ENCODE measurements at regions not wholly inside any gene's neighbourhood (a gene's known extent, or its start where the extent isn't known, plus 50 kb on each side); places are given as distances from the start of the nearest gene placed in this dataset.

DNA sequence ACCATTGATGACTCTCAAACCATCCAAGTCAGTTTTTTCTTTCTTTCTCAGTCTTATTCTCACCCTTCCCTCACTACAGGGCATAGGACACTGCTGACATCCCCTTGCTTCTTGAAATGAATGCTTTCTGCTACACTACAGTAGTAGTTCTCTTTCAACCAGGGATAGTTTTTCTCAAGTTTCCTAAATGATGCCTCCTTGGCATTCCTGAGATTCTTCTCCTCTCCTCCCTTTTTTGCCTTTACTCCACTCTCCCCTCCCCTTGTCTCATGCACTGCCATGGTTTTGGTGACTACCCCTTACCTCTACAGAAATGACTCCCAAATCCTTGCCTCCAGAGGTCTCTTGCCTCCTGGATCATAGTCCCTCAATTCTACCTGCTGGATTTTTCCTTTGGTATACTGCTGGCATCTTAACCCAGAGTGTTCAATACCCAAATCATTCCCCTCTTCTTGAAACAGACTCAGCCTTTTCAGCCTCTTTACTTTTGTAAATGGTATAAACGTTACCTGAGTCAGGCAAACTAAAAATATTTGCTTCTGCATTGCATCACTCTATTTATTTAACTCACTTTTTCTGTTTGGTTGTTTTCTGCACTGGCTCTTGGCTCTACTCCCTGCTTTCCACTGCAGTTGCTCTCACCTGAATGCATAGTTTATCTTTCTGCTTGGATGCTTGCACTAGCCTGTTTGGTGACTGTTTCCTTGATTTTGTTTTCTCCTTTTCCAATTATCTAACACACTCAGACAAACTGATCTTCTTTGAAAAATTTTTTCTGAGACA, 211.6 kb upstream of the IGF1 start:
- no peak for DNase-seq (ENCODE audit: extremely low read depth, insufficient read length)
- H3K4me3 ChIP-seq (replicated peaks; ENCODE audit: low read depth, low read length): no peak overlapping the region
- H3K36me3 ChIP-seq (ENCODE audit: control insufficient read depth, insufficient read depth, low read length): no peaks in the 10 kb centered on the region
- H3K27me3 ChIP-seq (replicated peaks; ENCODE audit: control insufficient read depth, insufficient read depth, low read length): no peaks in the 10 kb centered on the region
- TF ChIP-seq, protein P1, sequence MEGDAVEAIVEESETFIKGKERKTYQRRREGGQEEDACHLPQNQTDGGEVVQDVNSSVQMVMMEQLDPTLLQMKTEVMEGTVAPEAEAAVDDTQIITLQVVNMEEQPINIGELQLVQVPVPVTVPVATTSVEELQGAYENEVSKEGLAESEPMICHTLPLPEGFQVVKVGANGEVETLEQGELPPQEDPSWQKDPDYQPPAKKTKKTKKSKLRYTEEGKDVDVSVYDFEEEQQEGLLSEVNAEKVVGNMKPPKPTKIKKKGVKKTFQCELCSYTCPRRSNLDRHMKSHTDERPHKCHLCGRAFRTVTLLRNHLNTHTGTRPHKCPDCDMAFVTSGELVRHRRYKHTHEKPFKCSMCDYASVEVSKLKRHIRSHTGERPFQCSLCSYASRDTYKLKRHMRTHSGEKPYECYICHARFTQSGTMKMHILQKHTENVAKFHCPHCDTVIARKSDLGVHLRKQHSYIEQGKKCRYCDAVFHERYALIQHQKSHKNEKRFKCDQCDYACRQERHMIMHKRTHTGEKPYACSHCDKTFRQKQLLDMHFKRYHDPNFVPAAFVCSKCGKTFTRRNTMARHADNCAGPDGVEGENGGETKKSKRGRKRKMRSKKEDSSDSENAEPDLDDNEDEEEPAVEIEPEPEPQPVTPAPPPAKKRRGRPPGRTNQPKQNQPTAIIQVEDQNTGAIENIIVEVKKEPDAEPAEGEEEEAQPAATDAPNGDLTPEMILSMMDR (IDR thresholded peaks at IDR 0.05; ENCODE audit: insufficient read depth, low read length, poor library complexity, severe bottlenecking): no peak

DNA sequence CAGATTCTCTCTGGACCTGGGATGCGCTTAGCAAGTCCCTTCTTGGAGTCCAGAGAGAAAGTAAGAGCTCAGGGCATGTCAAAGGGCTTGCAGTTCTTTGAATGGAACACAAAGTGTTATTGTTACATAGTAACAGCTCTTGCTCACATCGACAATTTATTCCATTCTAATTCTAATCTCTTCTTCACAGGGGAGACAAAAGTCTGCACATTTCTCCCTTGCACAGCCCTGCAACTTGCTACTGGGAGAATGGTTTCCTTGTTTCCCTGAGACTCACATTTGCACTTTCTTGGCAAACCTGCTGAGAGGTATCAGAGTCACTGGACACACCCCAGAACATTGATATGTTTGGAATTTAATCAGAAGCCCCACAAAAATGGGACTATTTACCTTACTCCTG, 209.9 kb upstream of the IGF1 start:
- H3K27me3 ChIP-seq (replicated peaks; ENCODE audit: control insufficient read depth, insufficient read depth, low read length): no peaks in the 10 kb centered on the region
- H3K4me3 ChIP-seq (replicated peaks; ENCODE audit: low read depth, low read length): no peak overlapping the region
- TF ChIP-seq, protein P1 (IDR thresholded peaks at IDR 0.05; ENCODE audit: insufficient read depth, low read length, poor library complexity, severe bottlenecking): no peak
- no peaks in the 10 kb centered on the region for H3K36me3 ChIP-seq (ENCODE audit: control insufficient read depth, insufficient read depth, low read length)
- no peak for DNase-seq (ENCODE audit: extremely low read depth, insufficient read length)

DNA sequence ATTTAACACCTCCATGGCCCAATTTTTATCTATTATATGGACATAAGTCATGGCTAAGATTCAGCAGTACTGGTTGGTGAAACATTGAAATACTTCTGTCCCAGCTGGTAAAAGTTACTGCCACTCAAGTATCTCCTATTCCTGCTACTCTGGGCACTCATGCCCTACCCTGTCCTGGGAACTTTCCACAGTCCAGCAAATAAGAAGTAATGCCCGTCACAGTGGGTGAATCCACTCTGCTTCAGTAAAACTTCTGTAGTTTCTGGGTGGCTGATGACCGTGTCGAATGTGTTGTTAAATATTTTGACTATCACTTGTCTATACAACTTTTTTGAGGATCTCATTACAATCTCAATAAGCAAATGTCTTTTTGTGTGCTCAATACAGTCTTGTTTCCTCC, 209.3 kb upstream of the IGF1 start:
- DNase-seq (ENCODE audit: extremely low read depth, insufficient read length): no peak
- TF ChIP-seq, protein P1 (IDR thresholded peaks at IDR 0.05; ENCODE audit: insufficient read depth, low read length, poor library complexity, severe bottlenecking): no peak
- Histone ChIP-seq H3K27me3 (replicated peaks; ENCODE audit: control insufficient read depth, insufficient read depth, low read length) (no peaks in the 10 kb centered on the region), H3K4me3 (replicated peaks; ENCODE audit: low read depth, low read length) (no peak overlapping the region), H3K36me3 (ENCODE audit: control insufficient read depth, insufficient read depth, low read length) (no peaks in the 10 kb centered on the region)

DNA sequence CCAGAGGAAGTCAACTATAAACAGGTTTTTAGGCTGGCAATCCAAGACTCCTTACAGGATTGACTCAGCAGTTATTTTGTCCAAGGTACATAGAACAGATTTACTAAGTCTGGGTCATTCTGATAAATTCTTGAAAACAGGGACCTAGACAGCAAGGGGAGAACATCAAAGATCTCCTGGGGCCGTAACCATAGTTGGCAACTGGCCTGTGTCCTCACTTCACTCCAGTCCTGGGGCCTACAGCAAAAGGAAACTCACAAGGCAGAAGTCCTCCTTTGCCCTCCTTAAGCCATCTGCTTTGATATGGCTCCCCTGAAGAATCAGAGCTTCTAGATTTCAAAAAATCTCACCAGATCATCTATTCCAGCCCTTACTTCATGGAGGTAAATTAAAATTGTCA, 207.2 kb upstream of the IGF1 start:
- no peaks in the 10 kb centered on the region for H3K27me3 ChIP-seq (replicated peaks; ENCODE audit: control insufficient read depth, insufficient read depth, low read length)
- no peak for DNase-seq (ENCODE audit: extremely low read depth, insufficient read length)
- TF ChIP-seq, protein P1 (IDR thresholded peaks at IDR 0.05; ENCODE audit: insufficient read depth, low read length, poor library complexity, severe bottlenecking): no peak
- H3K36me3 ChIP-seq (ENCODE audit: control insufficient read depth, insufficient read depth, low read length): no peaks in the 10 kb centered on the region
- no peak overlapping the region for H3K4me3 ChIP-seq (replicated peaks; ENCODE audit: low read depth, low read length)

DNA sequence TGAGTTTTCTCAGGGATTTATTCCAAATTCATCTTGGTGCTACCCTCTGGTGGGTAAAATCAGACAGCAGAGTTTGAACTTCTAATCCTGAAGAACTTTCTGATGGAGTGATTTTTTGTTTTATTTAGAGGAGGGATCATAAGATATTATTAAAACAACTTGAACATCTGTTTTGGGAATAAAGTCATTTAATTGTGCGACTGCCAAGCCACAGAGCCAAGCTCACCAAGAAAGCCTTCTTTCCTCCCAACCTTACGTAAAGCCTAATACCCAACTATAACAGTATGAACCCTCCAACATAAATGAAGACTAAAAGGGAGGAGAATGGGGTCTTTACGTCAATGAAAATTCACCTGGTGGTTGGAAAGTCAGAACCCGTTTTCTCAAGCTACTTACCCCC, 205.5 kb upstream of the IGF1 start:
- Histone ChIP-seq H3K36me3 (ENCODE audit: control insufficient read depth, insufficient read depth, low read length) (no peaks in the 10 kb centered on the region), H3K4me3 (replicated peaks; ENCODE audit: low read depth, low read length) (no peak overlapping the region), H3K27me3 (replicated peaks; ENCODE audit: control insufficient read depth, insufficient read depth, low read length) (no peaks in the 10 kb centered on the region)
- no peak for DNase-seq (ENCODE audit: extremely low read depth, insufficient read length)
- TF ChIP-seq, protein P1 (IDR thresholded peaks at IDR 0.05; ENCODE audit: insufficient read depth, low read length, poor library complexity, severe bottlenecking): no peak

DNA sequence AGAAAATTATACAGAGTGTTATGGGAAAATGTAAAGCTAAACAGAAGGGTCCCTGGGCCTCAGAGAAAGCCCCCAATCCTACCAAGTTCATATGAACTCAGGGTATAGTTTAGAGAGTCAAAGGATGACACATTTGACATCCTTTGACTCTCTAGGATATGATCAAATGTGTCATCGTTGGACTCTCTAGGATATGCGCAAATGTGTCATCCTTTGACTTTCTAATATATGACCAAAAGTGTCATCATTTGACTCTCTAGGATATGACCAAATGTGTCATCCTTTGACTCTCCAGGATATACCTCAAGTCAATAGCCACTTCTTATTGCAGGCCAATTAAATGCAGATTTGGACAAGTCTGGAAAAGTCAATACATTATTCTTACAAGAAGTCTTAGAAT, 204.8 kb upstream of the IGF1 start:
- no peaks in the 10 kb centered on the region for H3K27me3 ChIP-seq (replicated peaks; ENCODE audit: control insufficient read depth, insufficient read depth, low read length)

More for the DNA sequence above, 204.8 kb upstream of the IGF1 start:
- TF ChIP-seq, protein P1 (IDR thresholded peaks at IDR 0.05; ENCODE audit: insufficient read depth, low read length, poor library complexity, severe bottlenecking): no peak
- DNase-seq (ENCODE audit: extremely low read depth, insufficient read length): no peak
- Histone ChIP-seq H3K36me3 (ENCODE audit: control insufficient read depth, insufficient read depth, low read length) (no peaks in the 10 kb centered on the region), H3K4me3 (replicated peaks; ENCODE audit: low read depth, low read length) (no peak overlapping the region)

Measured in GM06990 (cell line).